IMR-90 (cell line): ENCODE measurements at regions not wholly inside any gene's neighbourhood (a gene's known extent, or its start where the extent isn't known, plus 50 kb on each side); places are given as distances from the start of the nearest gene placed in this dataset.

Experiments
- ATAC-seq: fragments of 200-7000 bp; cut with Tn5 transposase; 2 replicates; pipeline ENCODE4 v1.9.1; 2020; ENCODE audit warnings: low read depth, mild to moderate bottlenecking, moderate library complexity
- BruUV-seq: library from RNA; stranded (reverse); fragments of 400-500 nt; replicated peaks from 2 replicates; lab custom pipeline; 2021; lab: Mats Ljungman, UMichigan
- CTCF ChIA-PET: fragments of 300-600 bp; formaldehyde crosslinking; extraction: SDS; loops from one replicate; lab custom pipeline; 2021; ENCODE audit warnings: antibody characterized with exemption; lab: Yijun Ruan, JAX
- POLR2A ChIA-PET: fragments of 300-600 bp; sonication (Branson Sonifier 250); formaldehyde crosslinking; loops from one replicate; lab custom pipeline; 2022; ENCODE audit warnings: antibody characterized with exemption; ENCODE audit not compliant: unreplicated experiment; lab: Charles Lee
- DNase-seq: peaks from one replicate; pipeline ENCODE4 v3.0.0; 2013
- H2AFZ ChIP-seq: replicated peaks from 2 replicates; pipeline ENCODE3; 2013; ENCODE audit warnings: low read length, mild to moderate bottlenecking; ENCODE audit not compliant: poor library complexity
- H2AK5ac ChIP-seq: 2 replicates; pipeline ENCODE4 v1.6.1; 2013; ENCODE audit warnings: low read depth, low read length, inconsistent platforms
- H2AK9ac ChIP-seq: replicated peaks from 2 replicates; pipeline ENCODE3; 2013; ENCODE audit warnings: mild to moderate bottlenecking, low read depth, low read length, moderate library complexity; ENCODE audit not compliant: poor library complexity
- H2BK120ac ChIP-seq: 2 replicates; pipeline ENCODE4 v1.6.1; 2013; ENCODE audit warnings: low read depth, low read length, inconsistent platforms
- H2BK15ac ChIP-seq: 3 replicates; pipeline ENCODE4 v1.6.1; 2013; ENCODE audit warnings: low read depth, low read length, inconsistent platforms
- H2BK20ac ChIP-seq: 2 replicates; pipeline ENCODE4 v1.6.1; 2013; ENCODE audit warnings: low read depth, mild to moderate bottlenecking, inconsistent platforms, low read length, moderate library complexity
- H2BK5ac ChIP-seq: 2 replicates; pipeline ENCODE4 v1.6.1; 2013; ENCODE audit warnings: mild to moderate bottlenecking, low read depth, low read length, inconsistent platforms; ENCODE audit not compliant: poor library complexity, severe bottlenecking
- H3K14ac ChIP-seq: replicated peaks from 2 replicates; pipeline ENCODE4 v1.6.1; 2013; ENCODE audit warnings: low read depth, low read length, inconsistent platforms
- H3K18ac ChIP-seq: 2 replicates; pipeline ENCODE4 v1.6.1; 2013; ENCODE audit warnings: low read depth, low read length, control low read depth
- H3K23ac ChIP-seq: 2 replicates; pipeline ENCODE4 v1.6.1; 2013; ENCODE audit warnings: low read depth, low read length, inconsistent platforms
- H3K27ac ChIP-seq: 2 replicates; pipeline ENCODE4 v1.5.1; 2013; ENCODE audit warnings: mild to moderate bottlenecking, control low read depth, low read length; ENCODE audit not compliant: insufficient read depth
- H3K27me3 ChIP-seq: 2 replicates; pipeline ENCODE4 v1.6.1; 2013; ENCODE audit warnings: low read length; ENCODE audit not compliant: control insufficient read depth, insufficient read depth
- H3K36me3 ChIP-seq: 2 replicates; pipeline ENCODE4 v1.6.1; 2013; ENCODE audit warnings: low read length, mixed read lengths; ENCODE audit not compliant: control insufficient read depth, insufficient read depth
- H3K4ac ChIP-seq: 2 replicates; pipeline ENCODE4 v1.6.1; 2013; ENCODE audit warnings: low read depth, low read length, inconsistent platforms
- H3K4me1 ChIP-seq: 2 replicates; pipeline ENCODE4 v1.6.1; 2013; ENCODE audit warnings: low read length, mixed read lengths; ENCODE audit not compliant: control insufficient read depth, insufficient read depth
- H3K4me2 ChIP-seq: 2 replicates; pipeline ENCODE4 v1.6.1; 2013; ENCODE audit warnings: low read depth, mild to moderate bottlenecking, control low read depth, low read length, moderate library complexity
- H3K4me3 ChIP-seq: 2 replicates; pipeline ENCODE4 v1.5.1; 2013; ENCODE audit warnings: low read depth, mild to moderate bottlenecking, control low read depth, low read length, moderate library complexity; ENCODE audit not compliant: insufficient read depth
- H3K56ac ChIP-seq: 2 replicates; pipeline ENCODE4 v1.6.1; 2013; ENCODE audit warnings: low read length, inconsistent platforms; ENCODE audit not compliant: insufficient read depth; ENCODE audit errors: extremely low read depth
- H3K79me1 ChIP-seq, 2 experiments: 2 replicates each; pipeline ENCODE4 v1.6.1; 2013; ENCODE audit warnings: low read length in 2 of 2, inconsistent platforms in 1 of 2, low read depth in 1 of 2
- H3K9ac ChIP-seq: 2 replicates; pipeline ENCODE4 v1.6.1; 2013; ENCODE audit warnings: low read depth, low read length, control low read depth
- H3K9me1 ChIP-seq: 2 replicates; pipeline ENCODE4 v1.6.1; 2013; ENCODE audit warnings: low read length, inconsistent platforms; ENCODE audit not compliant: insufficient read depth
- H3K9me3 ChIP-seq: 2 replicates; pipeline ENCODE4 v1.6.1; 2013; ENCODE audit warnings: low read length; ENCODE audit not compliant: control insufficient read depth, insufficient read depth
- H4K20me1 ChIP-seq: 2 replicates; pipeline ENCODE4 v1.6.1; 2013; ENCODE audit warnings: low read length, inconsistent platforms; ENCODE audit not compliant: insufficient read depth
- H4K5ac ChIP-seq: 2 replicates; pipeline ENCODE4 v1.6.1; 2013; ENCODE audit warnings: mild to moderate bottlenecking, low read depth, low read length, control low read depth
- H4K8ac ChIP-seq, 2 experiments: 2 replicates each; pipeline ENCODE4 v1.6.1; 2013; ENCODE audit warnings: low read depth in 2 of 2, low read length in 2 of 2, control low read depth in 1 of 2, inconsistent platforms in 1 of 2
- H4K91ac ChIP-seq: 2 replicates; pipeline ENCODE4 v1.6.1; 2013; ENCODE audit warnings: low read depth, low read length, inconsistent platforms; ENCODE audit not compliant: insufficient read depth
- BHLHE40 ChIP-seq: fragments of 150-350 bp; IDR thresholded peaks from 2 replicates; pipeline ENCODE4 v1.6.1; 2016; ENCODE audit warnings: mild to moderate bottlenecking, low read depth, low read length
- CEBPB ChIP-seq: IDR thresholded peaks from 2 replicates; pipeline ENCODE4 v1.6.1; 2012; ENCODE audit warnings: low read depth, low read length, improper control_type of control experiment
- CHD1 ChIP-seq: IDR thresholded peaks from 2 replicates; pipeline ENCODE4 v1.6.1; 2012; ENCODE audit warnings: low read depth, low read length, improper control_type of control experiment
- CTCF ChIP-seq: conservative IDR thresholded peaks from 2 replicates; pipeline ENCODE4 v1.5.1; 2012; ENCODE audit warnings: mild to moderate bottlenecking, low read depth, low read length, improper control_type of control experiment
- ELK1 ChIP-seq: fragments of 150-350 bp; IDR thresholded peaks from 2 replicates; pipeline ENCODE4 v1.6.1; 2016; ENCODE audit warnings: low read depth, mild to moderate bottlenecking, low read length, moderate library complexity, borderline replicate concordance
- FOS ChIP-seq: fragments of 150-350 bp; IDR thresholded peaks from 2 replicates; pipeline ENCODE4 v1.6.1; 2016; ENCODE audit warnings: low read depth, low read length
- MAFK ChIP-seq: IDR thresholded peaks from 2 replicates; pipeline ENCODE4 v1.6.1; 2012; ENCODE audit warnings: low read depth, low read length, improper control_type of control experiment
- MAZ ChIP-seq: IDR thresholded peaks from 2 replicates; pipeline ENCODE4 v1.6.1; 2012; ENCODE audit warnings: low read depth, mild to moderate bottlenecking, low read length, improper control_type of control experiment, moderate library complexity, borderline replicate concordance
- MXI1 ChIP-seq: IDR thresholded peaks from 2 replicates; pipeline ENCODE4 v1.6.1; 2012; ENCODE audit warnings: low read depth, mild to moderate bottlenecking, low read length, moderate library complexity, borderline replicate concordance
- NFE2L2 ChIP-seq: fragments of 150-350 bp; IDR thresholded peaks from 2 replicates; pipeline ENCODE4 v1.6.1; 2016; ENCODE audit warnings: low read depth, mild to moderate bottlenecking, low read length
- POLR2A ChIP-seq: IDR thresholded peaks from 2 replicates; pipeline ENCODE4 v1.6.1; 2012; ENCODE audit warnings: mild to moderate bottlenecking, low read depth, low read length
- RAD21 ChIP-seq: IDR thresholded peaks from 2 replicates; pipeline ENCODE4 v1.6.1; 2012; ENCODE audit warnings: low read length, improper control_type of control experiment
- RCOR1 ChIP-seq: IDR thresholded peaks from 2 replicates; pipeline ENCODE4 v1.6.1; 2012; ENCODE audit warnings: mild to moderate bottlenecking, low read length, improper control_type of control experiment; ENCODE audit not compliant: insufficient replicate concordance
- RFX5 ChIP-seq: IDR thresholded peaks from 2 replicates; pipeline ENCODE4 v1.8.0; 2012; ENCODE audit warnings: low read depth, mild to moderate bottlenecking, low read length, moderate library complexity
- SMC3 ChIP-seq: fragments of 150-350 bp; IDR thresholded peaks from 2 replicates; pipeline ENCODE4 v1.6.1; 2016; ENCODE audit warnings: low read depth, mild to moderate bottlenecking, antibody characterized with exemption, low read length, moderate library complexity
- USF2 ChIP-seq: fragments of 150-350 bp; IDR thresholded peaks from 2 replicates; pipeline ENCODE4 v1.6.1; 2017; ENCODE audit warnings: mild to moderate bottlenecking, antibody characterized with exemption, low read length, low read depth
- WGBS, 2 experiments: methylation state at CpG; one replicate each; pipeline versions ENCODE4 v1.1.5 to v1.1.7; 2013; ENCODE audit warnings: missing lambda C conversion rate in 2 of 2; ENCODE audit not compliant: insufficient read length in 1 of 2; ENCODE audit errors: extremely low coverage in 2 of 2; 5-methylcytosine and 5-hydroxymethylcytosine counted together
- dilution Hi-C: fragments of 300-500 bp; cut with HindIII; formaldehyde crosslinking; loops from one replicate; pipeline ENCODE4 v1.14.3; 2018; ENCODE audit warnings: low sequenced_read_pairs; ENCODE audit not compliant: unreplicated experiment
- in situ Hi-C: fragments of 300-500 bp; cut with MboI; formaldehyde crosslinking; loops from 3 replicates; pipeline ENCODE4 v1.14.3; 2019; ENCODE audit warnings: low sequenced_read_pairs, inconsistent platforms, mixed read lengths
- intact Hi-C: fragments of 100-400 bp; cut with micrococcal nuclease; formaldehyde crosslinking; loops from 2 replicates; pipeline ENCODE4 v1.10.0; 2022

GRCh38 chr7:13257661-13258060 is 570.2 kb downstream of the ARL4A start:
- Histone ChIP-seq H2BK120ac (no peak overlapping the region), H3K9ac (no peak overlapping the region), H4K20me1 (no peaks in the 10 kb centered on the region), H3K9me3 (no peaks in the 10 kb centered on the region), H3K79me1 (no peaks in the 10 kb centered on the region), H3K9me1 (no peaks in the 10 kb centered on the region), H3K4me3 (no peak overlapping the region), H2AFZ (no peak overlapping the region), H2AK9ac (no peak overlapping the region), H2BK15ac (no peak overlapping the region), H3K4me2 (no peak overlapping the region), H3K27ac (no peak overlapping the region), H3K18ac (no peak overlapping the region), H4K91ac (no peak overlapping the region), H2BK20ac (no peak overlapping the region), H3K4me1 (no peaks in the 10 kb centered on the region), H4K5ac (no peak overlapping the region), H2AK5ac (no peak overlapping the region), H3K23ac (no peak overlapping the region), H2BK5ac (no peak overlapping the region), H3K56ac (no peak overlapping the region), H3K36me3 (no peaks in the 10 kb centered on the region), H3K14ac (no peak overlapping the region), H3K27me3 (no peaks in the 10 kb centered on the region), H3K4ac (no peak overlapping the region), H4K8ac (no peak overlapping the region)
- BruUV-seq: no TSS peak
- ATAC-seq (no peak), DNase-seq (no peak)
- in situ Hi-C loops: no loop called here
- CTCF ChIA-PET: interaction anchor here (1.0 to 1.1 kb wide), 2 partner anchors 141 to 704 kb away, joined by 4 to 5 read pairs; no protein-coding TSS in a partner anchor
- TF ChIP-seq MAZ (no peak), RAD21 (no peak), RCOR1 (no peak), FOS (no peak), RFX5 (no peak), NFE2L2 (no peak), USF2 (no peak), BHLHE40 (no peak), ELK1 (no peak), SMC3 (no peak), MAFK (no peak), CTCF (no peak), POLR2A (no peak), CEBPB (no peak), MXI1 (no peak), CHD1 (no peak)
- POLR2A ChIA-PET: no interaction called here
- intact Hi-C loops: no loop called here
- WGBS, 2 experiments: no CpG with 5 or more reads among the region's 6 CpGs
- dilution Hi-C loops: no loop called here
